GM21515 (cell line): ENCODE measurements at regions not wholly inside any gene's neighbourhood (a gene's known extent, or its start where the extent isn't known, plus 50 kb on each side); places are given as distances from the start of the nearest gene placed in this dataset.

Experiments used
- ATAC-seq: cut with Tn5 transposase; IDR thresholded peaks from one replicate; pipeline ENCODE4 v1.9.1; 2021; ENCODE audit not compliant: unreplicated experiment

GRCh38 chr19:28289295-28290063 lies 923.5 kb downstream of the UQCRFS1 start:
- ATAC-seq = no peak

DNA sequence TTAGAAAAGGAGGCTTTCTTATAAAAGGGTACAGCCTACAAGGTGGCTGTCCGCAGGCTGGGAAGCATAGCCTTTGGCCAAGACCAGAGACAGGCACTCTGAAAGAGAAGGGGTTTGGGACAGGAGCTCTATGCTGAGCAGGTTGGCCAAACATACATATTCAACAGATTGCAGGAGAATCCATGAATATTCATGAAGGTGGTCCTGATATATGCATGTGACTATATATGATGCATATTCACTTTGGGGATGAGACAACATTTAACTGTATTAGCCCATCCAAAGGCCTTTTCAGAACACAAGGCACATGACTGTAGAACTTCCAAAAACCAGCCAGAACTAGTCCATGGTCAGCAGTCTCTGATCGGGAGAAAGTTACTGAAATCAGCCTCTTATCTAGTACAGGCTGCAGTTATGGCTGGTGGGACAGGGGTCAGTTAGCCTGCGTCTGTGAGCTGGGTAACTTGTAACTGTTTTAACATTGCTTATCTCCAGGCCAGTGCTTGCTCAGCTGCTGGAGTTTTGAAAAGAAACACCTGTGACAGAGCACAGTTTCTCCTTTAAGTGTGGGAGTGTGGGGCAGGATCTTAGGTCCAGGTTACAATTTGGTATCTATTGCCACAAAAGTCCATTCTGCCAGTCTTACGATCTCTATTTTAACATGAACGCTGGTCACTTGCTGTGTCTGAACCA lies 924.2 kb downstream of the UQCRFS1 start:
- ATAC-seq = no peak

- no peak for ATAC-seq
These were observed 927.0 kb downstream of the UQCRFS1 start for GRCh38 chr19:28285917-28286316.

DNA sequence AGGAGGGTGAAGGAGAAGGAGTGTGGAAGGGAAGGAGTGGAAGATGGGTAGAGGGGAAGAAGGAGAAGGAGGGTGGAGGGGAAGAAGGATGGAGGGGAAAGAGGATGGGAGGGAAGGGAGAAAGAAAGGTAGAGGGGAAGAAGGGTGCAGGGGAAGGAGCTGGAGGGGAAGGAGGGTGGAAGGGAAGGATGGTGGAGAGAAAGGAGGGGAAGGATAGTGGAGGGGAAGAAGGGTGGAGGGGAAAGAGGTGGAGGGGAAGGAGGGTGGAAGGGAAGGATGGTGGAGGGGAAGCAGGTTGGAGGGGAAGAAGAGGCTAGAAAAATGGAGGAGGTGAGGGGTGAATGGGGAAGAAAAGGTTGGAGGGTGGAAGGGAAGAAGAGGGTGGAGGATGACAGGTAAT lies 927.9 kb downstream of the UQCRFS1 start:
- no peak for ATAC-seq

DNA sequence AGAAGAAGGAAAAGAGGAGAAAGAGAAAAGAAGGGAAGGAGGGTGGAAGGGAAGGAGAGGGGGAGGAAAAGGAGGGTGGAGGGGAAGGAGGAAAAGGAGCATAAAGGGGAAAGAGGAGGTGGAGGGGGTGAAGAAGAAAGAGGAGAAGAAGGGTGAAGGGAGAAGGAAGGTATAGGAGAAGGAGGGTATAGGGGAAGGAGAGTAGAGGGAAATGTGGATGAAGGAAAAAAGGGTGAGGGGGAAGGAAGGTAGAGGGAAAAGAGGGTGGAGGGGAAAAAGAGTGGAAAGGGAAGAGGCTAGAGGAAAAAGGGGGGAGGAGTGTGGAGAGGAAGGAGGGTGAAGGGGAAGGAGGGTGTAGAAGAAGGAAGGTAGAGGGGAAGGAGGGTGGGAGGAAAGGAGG lies 928.6 kb downstream of the UQCRFS1 start:
- no peak for ATAC-seq

DNA sequence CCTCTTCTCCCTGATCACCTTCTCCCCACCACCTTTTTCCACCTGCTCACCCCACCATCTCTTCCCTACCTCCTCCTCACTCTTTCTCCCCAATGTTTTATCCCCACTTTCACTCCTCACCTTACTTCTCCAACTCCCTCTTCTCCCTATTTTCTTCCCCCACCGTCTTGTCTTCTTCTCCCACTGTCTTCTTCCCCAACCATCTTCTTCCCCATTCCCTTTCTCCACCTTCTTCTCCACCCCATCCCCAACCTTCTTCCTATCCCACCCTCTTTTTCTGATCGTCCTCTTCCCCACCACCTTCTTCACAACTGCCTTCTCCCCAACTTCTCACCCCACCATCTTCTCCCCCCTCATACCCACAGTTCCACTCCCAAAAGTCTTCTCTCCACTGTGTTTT lies 929.4 kb downstream of the UQCRFS1 start:
- no peak for ATAC-seq

DNA sequence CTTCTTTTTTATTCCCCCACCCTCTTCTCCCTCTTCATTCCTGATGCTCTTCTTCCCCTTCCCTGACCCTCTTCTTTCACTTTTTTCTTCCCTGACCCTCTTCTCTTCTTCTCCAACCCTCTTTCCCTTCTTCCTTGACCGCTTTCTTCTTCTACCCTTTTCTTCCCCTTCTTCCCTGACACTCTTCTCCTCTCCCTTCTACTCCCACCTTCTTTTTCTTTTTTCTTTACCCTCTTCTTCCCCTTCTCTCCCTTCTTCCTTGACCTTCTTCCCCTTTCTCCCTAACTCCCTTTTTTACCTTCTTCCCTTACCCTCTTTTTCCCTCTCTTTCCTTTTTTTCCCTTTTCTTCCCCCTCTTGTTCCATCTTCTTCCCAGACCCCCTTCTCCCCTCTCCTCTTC lies 931.3 kb downstream of the UQCRFS1 start:
- no peak for ATAC-seq

DNA sequence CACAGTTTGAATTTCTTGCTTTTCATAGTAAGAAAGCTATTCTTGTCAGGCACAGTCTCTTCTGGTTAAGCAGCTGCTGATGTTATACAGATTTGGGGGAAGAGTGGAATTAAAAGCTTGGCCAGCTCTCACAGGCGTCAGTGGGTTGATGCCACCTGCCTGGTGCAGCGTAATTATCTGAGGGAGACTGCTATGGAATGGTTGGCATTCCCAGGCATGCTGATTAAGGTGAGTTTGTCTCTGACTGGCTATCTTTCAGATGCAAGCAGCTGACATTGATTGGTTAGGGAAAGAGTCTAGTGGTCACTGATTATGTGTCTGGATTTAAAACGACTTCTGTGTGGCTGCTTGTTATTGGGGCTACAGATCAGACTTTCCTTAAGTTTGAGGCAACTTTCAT lies 948.4 kb downstream of the UQCRFS1 start:
- no peak for ATAC-seq

- ATAC-seq = no peak
These were observed 954.1 kb downstream of the UQCRFS1 start for GRCh38 chr19:28258829-28259228.

DNA sequence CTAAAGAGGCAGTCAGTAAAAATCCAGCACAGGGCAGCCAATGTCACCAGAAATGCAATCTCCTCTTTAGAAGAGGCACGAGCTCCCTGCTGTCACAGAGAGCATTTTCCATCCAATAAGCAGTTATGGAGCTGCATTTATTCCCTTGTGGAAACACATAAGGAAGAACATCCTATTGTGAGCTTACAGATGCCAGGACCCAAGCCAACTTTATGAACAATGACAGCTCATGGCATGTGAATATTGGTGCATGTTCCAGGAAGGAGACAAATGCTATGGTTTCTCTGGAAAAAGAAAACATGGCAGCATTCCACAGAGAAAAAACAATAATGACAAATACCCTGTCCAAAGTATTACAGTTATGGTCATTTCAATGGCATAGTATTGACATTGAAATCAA lies 955.6 kb downstream of the UQCRFS1 start:
- ATAC-seq = no peak

GRCh38 chr19:28247243-28247642 lies 965.7 kb downstream of the UQCRFS1 start:
- ATAC-seq = no peak

DNA sequence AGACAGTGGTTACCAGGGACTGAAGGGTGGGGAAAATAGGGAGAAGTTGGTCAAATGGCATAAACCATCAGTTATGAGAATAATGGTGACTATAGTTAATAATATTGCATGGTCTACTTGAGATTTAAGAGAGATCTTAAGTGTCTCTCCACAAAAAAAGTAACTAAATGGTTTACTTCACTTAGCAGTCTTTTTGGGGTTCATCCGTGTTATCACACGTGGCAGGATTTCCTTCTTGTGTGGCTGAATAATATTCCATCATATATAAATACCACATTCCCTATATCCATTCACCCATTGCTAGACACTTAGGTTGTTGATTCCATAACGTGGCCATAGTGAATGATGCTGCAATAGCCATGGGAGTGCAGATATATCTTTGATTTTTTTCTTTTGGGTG lies 967.0 kb downstream of the UQCRFS1 start:
- ATAC-seq = no peak

- no peak for ATAC-seq
These were observed 968.0 kb downstream of the UQCRFS1 start for GRCh38 chr19:28244966-28245365.

DNA sequence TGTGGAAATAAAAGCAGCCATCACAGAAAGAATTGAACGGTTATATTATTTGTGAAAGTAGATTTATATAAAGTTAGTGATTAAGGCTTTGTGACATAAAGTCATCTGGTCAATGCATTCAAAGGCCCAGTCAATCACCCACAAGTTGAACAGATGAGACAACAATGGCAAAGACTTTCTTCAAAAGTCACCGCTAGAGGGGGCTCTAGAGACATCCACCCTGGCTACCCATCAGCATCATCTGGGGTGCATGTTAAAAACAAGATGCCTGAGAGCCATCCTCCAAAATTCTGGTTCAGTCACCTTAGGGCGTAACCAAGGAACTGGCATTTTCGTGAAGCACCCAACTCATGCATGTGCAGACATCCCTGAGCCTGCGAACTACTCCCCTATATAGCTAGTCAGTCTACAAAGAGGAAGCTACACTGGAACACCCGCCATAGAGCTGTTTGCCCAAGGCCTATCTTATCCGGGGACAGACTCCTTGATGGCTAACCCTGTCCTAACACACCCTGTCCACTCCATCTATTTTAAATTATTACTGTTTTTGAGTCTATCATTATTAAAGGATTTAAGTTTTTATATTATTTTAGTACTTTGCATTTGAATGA lies 970.5 kb downstream of the UQCRFS1 start:
- ATAC-seq = no peak

DNA sequence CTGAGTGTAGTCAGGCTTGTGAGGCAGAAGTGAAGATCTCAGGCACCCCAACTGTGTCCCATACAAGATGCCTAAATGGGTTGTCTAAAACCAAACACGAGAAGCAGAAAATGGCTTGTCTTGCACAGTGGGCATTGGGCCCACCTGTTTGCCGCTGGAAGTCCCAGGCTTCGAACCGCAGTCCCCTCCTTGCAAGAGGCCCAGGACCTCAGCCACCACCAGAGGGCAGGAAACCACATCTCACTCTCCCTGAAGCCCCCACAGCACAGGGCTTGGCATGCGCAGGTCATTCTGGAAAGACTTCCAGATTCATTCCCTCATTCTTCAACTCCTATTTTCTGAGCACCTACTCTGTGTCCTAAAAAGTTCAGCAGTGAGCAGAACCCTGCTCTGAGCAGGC lies 973.7 kb downstream of the UQCRFS1 start:
- ATAC-seq = no peak

DNA sequence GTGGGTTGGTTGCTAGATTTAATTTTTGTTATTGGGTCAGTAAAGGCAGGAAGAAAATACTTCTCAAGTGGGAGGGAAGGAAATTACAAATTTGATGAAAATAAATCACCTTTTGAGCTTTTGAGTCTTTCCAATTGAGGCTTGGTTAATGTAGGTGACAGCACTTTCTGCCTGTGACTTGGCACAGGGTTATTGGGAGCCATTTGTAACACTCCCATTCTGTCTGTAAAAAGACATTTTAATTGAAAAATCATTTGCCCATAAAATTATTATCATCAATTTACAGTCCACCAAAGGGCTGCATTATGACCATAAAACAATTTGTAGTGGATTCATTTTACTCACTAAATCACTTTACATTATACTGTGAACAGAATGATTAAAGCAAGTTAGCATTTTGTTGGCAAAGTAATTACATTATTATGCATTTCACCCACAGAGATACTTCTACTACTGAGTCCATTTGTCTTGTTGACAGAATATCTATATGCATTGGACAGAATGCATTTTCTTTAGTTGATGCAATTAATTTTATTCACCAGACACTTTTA lies 974.6 kb downstream of the UQCRFS1 start:
- ATAC-seq = no peak

DNA sequence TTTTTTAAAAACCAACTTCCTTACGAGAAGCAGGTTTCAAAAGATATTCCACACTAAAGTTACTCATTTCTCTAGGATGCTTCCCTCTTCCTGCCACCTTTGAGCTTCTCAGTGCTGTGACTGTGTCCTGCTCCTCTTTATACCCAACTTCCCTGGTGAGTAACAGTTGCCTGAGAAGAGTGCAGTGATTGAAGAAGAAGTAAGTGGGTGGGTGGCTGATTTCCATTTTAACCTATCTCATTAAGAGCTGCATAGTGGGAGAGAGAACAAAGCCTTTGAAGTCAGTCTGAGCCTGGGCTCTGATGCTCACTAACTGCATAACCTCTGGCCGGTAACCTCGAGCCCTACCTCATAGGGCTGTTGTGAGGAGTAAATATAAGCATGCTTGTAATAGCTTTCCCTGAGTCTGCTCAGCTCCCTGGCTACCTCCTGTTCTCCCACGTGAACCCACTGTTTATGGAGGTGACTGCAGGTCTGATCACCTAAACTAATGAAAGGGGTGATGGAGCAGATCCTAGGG lies 977.3 kb downstream of the UQCRFS1 start:
- no peak for ATAC-seq

DNA sequence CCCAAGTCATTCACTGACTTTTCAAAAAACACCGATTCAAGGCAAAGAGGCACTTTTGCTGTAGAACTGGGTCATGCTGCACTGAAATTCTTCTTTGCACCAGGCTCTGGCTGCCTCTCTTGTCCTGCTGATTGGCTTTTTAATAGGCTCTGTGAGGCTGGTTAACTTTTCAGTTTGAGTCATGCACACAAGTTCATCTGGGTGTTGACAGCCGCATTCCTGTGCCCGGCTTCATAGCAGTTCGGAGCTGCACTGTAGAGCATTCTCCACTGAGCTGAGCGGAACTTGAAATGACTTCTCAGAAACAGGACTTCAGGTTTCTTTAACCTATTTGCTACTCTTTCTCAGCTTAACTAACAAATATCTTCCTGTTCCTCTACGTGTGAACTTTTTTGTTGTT lies 978.3 kb downstream of the UQCRFS1 start:
- no peak for ATAC-seq

DNA sequence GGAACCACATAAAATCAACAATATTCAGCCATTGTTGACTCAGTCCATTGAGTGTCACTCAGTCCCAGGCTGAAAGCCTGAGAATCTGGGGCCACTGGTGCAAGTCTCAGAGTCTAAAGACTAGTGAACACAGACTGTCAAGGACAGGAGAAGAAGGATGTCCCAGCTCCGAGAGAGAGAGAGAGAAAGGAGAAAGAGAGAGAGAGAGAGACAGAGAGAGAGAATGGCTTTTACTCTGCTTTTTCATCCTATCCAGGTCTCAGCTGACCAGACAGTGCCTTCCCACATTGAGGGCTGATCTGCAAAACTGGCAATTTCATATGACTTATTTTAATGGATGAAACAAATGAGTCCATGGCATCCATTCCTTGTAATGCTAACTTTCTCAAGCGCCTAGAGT lies 984.1 kb downstream of the UQCRFS1 start:
- ATAC-seq = no peak

DNA sequence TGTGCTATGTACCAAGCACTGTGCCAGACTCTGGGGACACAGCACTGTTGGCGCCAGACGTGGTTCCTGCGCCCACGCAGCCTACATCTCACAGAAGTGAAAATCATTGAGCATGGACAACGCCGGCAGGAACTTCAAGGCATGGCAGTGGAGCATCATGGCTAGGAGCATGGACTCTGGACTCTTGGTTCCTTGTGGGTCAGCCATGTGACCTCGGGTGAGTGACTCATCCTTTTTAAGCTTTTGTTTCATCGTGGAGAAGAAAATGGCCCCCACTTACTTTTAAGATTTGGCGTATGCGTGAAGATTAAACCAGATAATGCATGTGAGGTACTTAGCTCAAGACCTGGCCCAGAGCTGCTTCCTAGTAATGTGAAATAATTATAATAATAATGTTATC lies 988.5 kb downstream of the UQCRFS1 start:
- ATAC-seq = no peak

GRCh38 chr19:28221736-28222135 lies 991.2 kb downstream of the UQCRFS1 start:
- no peak for ATAC-seq

- no peak for ATAC-seq
These were observed 994.2 kb downstream of the UQCRFS1 start for GRCh38 chr19:28218728-28219127.
